ENCODE measurements at regions not wholly inside any gene's neighbourhood (a gene's known extent, or its start where the extent isn't known, plus 50 kb on each side); places are given as distances from the start of the nearest gene placed in this dataset.

- no peak for DNase-seq (ENCODE audit: low read depth in 2 of 3, low spot score in 2 of 3)
These were observed 134.7 kb upstream of the AGR3 start for GRCh38 chr7:17016402-17017010.

- DNase-seq (ENCODE audit: low read depth in 2 of 3, low spot score in 2 of 3): no peak
These were observed 137.3 kb upstream of the AGR3 start for GRCh38 chr7:17019106-17019505.

- DNase-seq (ENCODE audit: low read depth in 2 of 3, low spot score in 2 of 3): no peak
These were observed 138.5 kb upstream of the AGR3 start for GRCh38 chr7:17020250-17020649.

- no peak for DNase-seq (ENCODE audit: low read depth in 2 of 3, low spot score in 2 of 3)
These were observed 139.4 kb upstream of the AGR3 start for GRCh38 chr7:17021205-17021604.

- DNase-seq (ENCODE audit: low read depth in 2 of 3, low spot score in 2 of 3): no peak
These were observed 141.1 kb upstream of the AGR3 start for GRCh38 chr7:17022920-17023319.

GRCh38 chr7:17026269-17026668 lies 144.5 kb upstream of the AGR3 start:
- no peak for DNase-seq (ENCODE audit: low read depth in 2 of 3, low spot score in 2 of 3)

GRCh38 chr7:17027143-17027788 lies 145.5 kb upstream of the AGR3 start:
- no peak for DNase-seq (ENCODE audit: low read depth in 2 of 3, low spot score in 2 of 3)

GRCh38 chr7:17027789-17028152 lies 146.0 kb upstream of the AGR3 start:
- DNase-seq (ENCODE audit: low read depth in 2 of 3, low spot score in 2 of 3): no peak

- DNase-seq (ENCODE audit: low read depth in 2 of 3, low spot score in 2 of 3): no peak
These were observed 147.4 kb upstream of the AGR3 start for GRCh38 chr7:17029150-17029549.

- DNase-seq (ENCODE audit: low read depth in 2 of 3, low spot score in 2 of 3): no peak
These were observed 148.8 kb upstream of the AGR3 start for GRCh38 chr7:17030559-17030958.

GRCh38 chr7:17031906-17032551 lies 150.2 kb upstream of the AGR3 start:
- no peak for DNase-seq (ENCODE audit: low read depth in 2 of 3, low spot score in 2 of 3)

GRCh38 chr7:17033245-17033644 lies 151.5 kb upstream of the AGR3 start:
- DNase-seq (ENCODE audit: low read depth in 2 of 3, low spot score in 2 of 3): no peak

- no peak for DNase-seq (ENCODE audit: low read depth in 2 of 3, low spot score in 2 of 3)
These were observed 154.8 kb upstream of the AGR3 start for GRCh38 chr7:17036584-17036983.

GRCh38 chr7:17037356-17037755 lies 155.6 kb upstream of the AGR3 start:
- no peak for DNase-seq (ENCODE audit: low read depth in 2 of 3, low spot score in 2 of 3)

- DNase-seq (ENCODE audit: low read depth in 2 of 3, low spot score in 2 of 3): no peak
These were observed 156.5 kb upstream of the AGR3 start for GRCh38 chr7:17038160-17038782.

- no peak for DNase-seq (ENCODE audit: low read depth in 2 of 3, low spot score in 2 of 3)
These were observed 157.0 kb upstream of the AGR3 start for GRCh38 chr7:17038783-17039170.

GRCh38 chr7:17039372-17039771 lies 157.6 kb upstream of the AGR3 start:
- no peak for DNase-seq (ENCODE audit: low read depth in 2 of 3, low spot score in 2 of 3)

- DNase-seq (ENCODE audit: low read depth in 2 of 3, low spot score in 2 of 3): no peak
These were observed 158.9 kb upstream of the AGR3 start for GRCh38 chr7:17040716-17041115.

- DNase-seq (ENCODE audit: low read depth in 2 of 3, low spot score in 2 of 3): no peak
These were observed 159.5 kb upstream of the AGR3 start for GRCh38 chr7:17041324-17041723.

- DNase-seq (ENCODE audit: low read depth in 2 of 3, low spot score in 2 of 3): no peak
These were observed 160.4 kb upstream of the AGR3 start for GRCh38 chr7:17042211-17042610.

GRCh38 chr7:17043012-17043877 lies 161.5 kb upstream of the AGR3 start:
- no peak for DNase-seq (ENCODE audit: low read depth in 2 of 3, low spot score in 2 of 3)

Measured in activated CD8-positive, alpha-beta memory T cell treated with anti-CD3 and anti-CD28 coated beads for 48 hours (primary cell).